ENCODE measurements at regions not wholly inside any gene's neighbourhood (a gene's known extent, or its start where the extent isn't known, plus 50 kb on each side); places are given as distances from the start of the nearest gene placed in this dataset.

- H3K36me3 Mint-ChIP-seq = no peaks in the 10 kb centered on the region
- H3K27me3 Mint-ChIP-seq (ENCODE audit: low read depth) = peaks cover 52% of the 10 kb centered on the region
- no peak overlapping the region for H3K4me3 Mint-ChIP-seq
- TF ChIP-seq, protein P1, sequence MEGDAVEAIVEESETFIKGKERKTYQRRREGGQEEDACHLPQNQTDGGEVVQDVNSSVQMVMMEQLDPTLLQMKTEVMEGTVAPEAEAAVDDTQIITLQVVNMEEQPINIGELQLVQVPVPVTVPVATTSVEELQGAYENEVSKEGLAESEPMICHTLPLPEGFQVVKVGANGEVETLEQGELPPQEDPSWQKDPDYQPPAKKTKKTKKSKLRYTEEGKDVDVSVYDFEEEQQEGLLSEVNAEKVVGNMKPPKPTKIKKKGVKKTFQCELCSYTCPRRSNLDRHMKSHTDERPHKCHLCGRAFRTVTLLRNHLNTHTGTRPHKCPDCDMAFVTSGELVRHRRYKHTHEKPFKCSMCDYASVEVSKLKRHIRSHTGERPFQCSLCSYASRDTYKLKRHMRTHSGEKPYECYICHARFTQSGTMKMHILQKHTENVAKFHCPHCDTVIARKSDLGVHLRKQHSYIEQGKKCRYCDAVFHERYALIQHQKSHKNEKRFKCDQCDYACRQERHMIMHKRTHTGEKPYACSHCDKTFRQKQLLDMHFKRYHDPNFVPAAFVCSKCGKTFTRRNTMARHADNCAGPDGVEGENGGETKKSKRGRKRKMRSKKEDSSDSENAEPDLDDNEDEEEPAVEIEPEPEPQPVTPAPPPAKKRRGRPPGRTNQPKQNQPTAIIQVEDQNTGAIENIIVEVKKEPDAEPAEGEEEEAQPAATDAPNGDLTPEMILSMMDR (IDR thresholded peaks at IDR 0.05; ENCODE audit: unreplicated experiment) = no peak
- no peak for DNase-seq (ENCODE audit: low spot score in 2 of 2, unreplicated experiment in 2 of 2)
- no peak overlapping the region for H3K27ac Mint-ChIP-seq
- no peaks in the 10 kb centered on the region for H3K9me3 Mint-ChIP-seq
- peaks cover 2% of the 10 kb centered on the region for H3K4me1 Mint-ChIP-seq
Observed at GRCh38 chr9:135016037-135016640, 71.3 kb upstream of the OLFM1 start.

DNA sequence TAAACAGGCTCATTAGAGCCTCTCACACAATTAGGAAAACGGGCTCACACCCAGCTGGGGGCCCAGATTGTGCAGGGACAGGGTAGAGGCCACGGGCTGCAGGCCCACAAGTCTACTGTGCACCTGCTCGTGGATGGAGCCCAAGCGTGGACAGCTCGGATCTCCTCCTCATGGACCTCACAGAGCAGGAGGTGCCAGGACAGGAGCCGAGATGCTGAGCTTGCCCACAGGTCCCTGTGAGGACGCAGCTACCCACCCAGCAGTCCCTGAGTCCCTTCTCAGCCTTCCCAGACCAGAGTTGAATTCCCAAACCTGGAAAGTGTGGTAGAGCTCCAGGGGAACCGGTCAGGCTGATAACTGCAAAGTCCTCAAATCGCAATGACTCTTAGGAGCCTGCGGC, 70.6 kb upstream of the OLFM1 start:
- Mint-ChIP-seq H3K9me3 (no peaks in the 10 kb centered on the region), H3K27ac (no peak overlapping the region), H3K36me3 (no peaks in the 10 kb centered on the region), H3K4me1 (peaks cover 2% of the 10 kb centered on the region), H3K4me3 (no peak overlapping the region), H3K27me3 (ENCODE audit: low read depth) (peaks cover 46% of the 10 kb centered on the region)
- DNase-seq (ENCODE audit: low spot score in 2 of 2, unreplicated experiment in 2 of 2) = no peak
- TF ChIP-seq, protein P1 (IDR thresholded peaks at IDR 0.05; ENCODE audit: unreplicated experiment) = no peak

DNA sequence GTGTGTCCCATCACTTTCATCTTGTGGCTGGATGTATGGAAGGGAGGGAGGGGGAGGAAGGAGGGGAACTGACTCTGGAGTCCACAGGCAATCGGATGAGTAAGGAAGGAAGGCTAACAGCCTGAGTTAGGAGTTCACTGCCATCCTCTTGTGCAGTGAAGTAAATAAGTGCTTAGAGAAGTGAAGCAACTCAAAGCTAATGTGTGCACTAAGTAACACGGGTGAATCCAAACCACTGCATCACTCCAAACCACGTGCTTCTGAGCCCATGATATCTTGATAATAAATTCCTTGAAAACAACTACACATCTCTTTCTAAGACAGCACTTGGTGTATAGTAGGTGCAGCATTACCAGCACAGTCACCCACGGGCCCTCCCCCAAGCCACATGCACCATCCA, 69.6 kb upstream of the OLFM1 start:
- Mint-ChIP-seq H3K27ac (no peak overlapping the region), H3K9me3 (no peaks in the 10 kb centered on the region), H3K36me3 (no peaks in the 10 kb centered on the region), H3K4me3 (no peak overlapping the region), H3K27me3 (ENCODE audit: low read depth) (peaks cover 46% of the 10 kb centered on the region), H3K4me1 (peaks cover 4% of the 10 kb centered on the region)
- no peak for DNase-seq (ENCODE audit: low spot score in 2 of 2, unreplicated experiment in 2 of 2)
- TF ChIP-seq, protein P1 (IDR thresholded peaks at IDR 0.05; ENCODE audit: unreplicated experiment) = no peak

- H3K9me3 Mint-ChIP-seq = no peaks in the 10 kb centered on the region
- TF ChIP-seq, protein P1 (IDR thresholded peaks at IDR 0.05; ENCODE audit: unreplicated experiment) = no peak
- no peak for DNase-seq (ENCODE audit: low spot score in 2 of 2, unreplicated experiment in 2 of 2)
- H3K36me3 Mint-ChIP-seq = no peaks in the 10 kb centered on the region
- no peak overlapping the region for H3K4me3 Mint-ChIP-seq
- H3K4me1 Mint-ChIP-seq = peaks cover 9% of the 10 kb centered on the region
- no peak overlapping the region for H3K27ac Mint-ChIP-seq
- peaks cover 48% of the 10 kb centered on the region for H3K27me3 Mint-ChIP-seq (ENCODE audit: low read depth)
Observed at GRCh38 chr9:135018306-135018915, 69.1 kb upstream of the OLFM1 start.

GRCh38 chr9:135019224-135019623, 68.2 kb upstream of the OLFM1 start:
- peaks cover 15% of the 10 kb centered on the region for H3K4me1 Mint-ChIP-seq
- no peak overlapping the region for H3K27ac Mint-ChIP-seq
- peaks cover 51% of the 10 kb centered on the region for H3K27me3 Mint-ChIP-seq (ENCODE audit: low read depth)
- no peak for DNase-seq (ENCODE audit: low spot score in 2 of 2, unreplicated experiment in 2 of 2)
- TF ChIP-seq, protein P1 (IDR thresholded peaks at IDR 0.05; ENCODE audit: unreplicated experiment) = no peak
- peaks cover 4% of the 10 kb centered on the region for H3K9me3 Mint-ChIP-seq
- H3K4me3 Mint-ChIP-seq = no peak overlapping the region
- no peaks in the 10 kb centered on the region for H3K36me3 Mint-ChIP-seq

Measured in mesothelial cell of epicardium (in vitro differentiated cells).